HG03097 (cell line): ENCODE measurements at regions not wholly inside any gene's neighbourhood (a gene's known extent, or its start where the extent isn't known, plus 50 kb on each side); places are given as distances from the start of the nearest gene placed in this dataset.
"Not testable (repeated sequence)": the region's sequence is repeated elsewhere in the genome, so short reads cannot be mapped to it uniquely, and the experiment has no call there.

ENCODE experiments used
- ATAC-seq: cut with Tn5 transposase; IDR thresholded peaks from one replicate; pipeline ENCODE4 v1.9.1; 2021; ENCODE audit not compliant: unreplicated experiment, low FRiP score

- no peak for ATAC-seq
Observed at GRCh38 chr4:116059361-116059760, 945.9 kb upstream of the NDST4 start.

GRCh38 chr4:116058129-116058528 lies 944.7 kb upstream of the NDST4 start:
- ATAC-seq: no peak

GRCh38 chr4:116055857-116056827 lies 942.7 kb upstream of the NDST4 start:
- no peak for ATAC-seq

GRCh38 chr4:116027311-116027710 lies 913.9 kb upstream of the NDST4 start:
- ATAC-seq: no peak

GRCh38 chr4:116024954-116025708 lies 911.7 kb upstream of the NDST4 start:
- ATAC-seq: no peak

- ATAC-seq: no peak
Observed at GRCh38 chr4:116023049-116023448, 909.6 kb upstream of the NDST4 start.

- no peak for ATAC-seq
Observed at GRCh38 chr4:116020141-116020722, 906.8 kb upstream of the NDST4 start.

- ATAC-seq: no peak
Observed at GRCh38 chr4:116018831-116019230, 905.4 kb upstream of the NDST4 start.

- ATAC-seq: no peak
Observed at GRCh38 chr4:116016201-116016600, 902.8 kb upstream of the NDST4 start.

GRCh38 chr4:116015549-116015948 lies 902.1 kb upstream of the NDST4 start:
- no peak for ATAC-seq

GRCh38 chr4:116015062-116015461 lies 901.6 kb upstream of the NDST4 start:
- ATAC-seq: no peak

GRCh38 chr4:116010923-116011322 lies 897.5 kb upstream of the NDST4 start:
- no peak for ATAC-seq

GRCh38 chr4:116005806-116006088 lies 892.3 kb upstream of the NDST4 start:
- no peak for ATAC-seq

- no peak for ATAC-seq
Observed at GRCh38 chr4:116005037-116005805, 891.8 kb upstream of the NDST4 start.

- ATAC-seq: no peak
Observed at GRCh38 chr4:116001291-116001690, 887.9 kb upstream of the NDST4 start.

- no peak for ATAC-seq
Observed at GRCh38 chr4:115986573-115986972, 873.2 kb upstream of the NDST4 start.

- ATAC-seq: not testable (repeated sequence)
Observed at GRCh38 chr4:115975421-115976001, 862.1 kb upstream of the NDST4 start.

- ATAC-seq: no peak
Observed at GRCh38 chr4:115973768-115974167, 860.3 kb upstream of the NDST4 start.

- no peak for ATAC-seq
Observed at GRCh38 chr4:115972967-115973366, 859.5 kb upstream of the NDST4 start.

GRCh38 chr4:115970859-115971258 lies 857.4 kb upstream of the NDST4 start:
- ATAC-seq: no peak
